Progenitor cell of endocrine pancreas (in vitro differentiated cells): ENCODE measurements at regions not wholly inside any gene's neighbourhood (a gene's known extent, or its start where the extent isn't known, plus 50 kb on each side); places are given as distances from the start of the nearest gene placed in this dataset.
"Not testable (repeated sequence)": the region's sequence is repeated elsewhere in the genome, so short reads cannot be mapped to it uniquely, and the experiment has no call there.

ENCODE experiments used
- DNase-seq: peaks from one replicate; pipeline ENCODE4 v3.0.0; 2021; ENCODE audit warnings: low spot score; ENCODE audit not compliant: unreplicated experiment
- H3K27ac Mint-ChIP-seq: 2 replicates; pipeline ENCODE4 v1.8.0; 2021; ENCODE audit warnings: mild to moderate bottlenecking, moderate library complexity, mixed read lengths
- H3K27me3 Mint-ChIP-seq: 2 replicates; pipeline ENCODE4 v1.8.0; 2021; ENCODE audit warnings: mixed read lengths
- H3K36me3 Mint-ChIP-seq: 2 replicates; pipeline ENCODE4 v1.8.0; 2022; ENCODE audit warnings: mixed read lengths; ENCODE audit not compliant: insufficient read depth
- H3K4me1 Mint-ChIP-seq: 2 replicates; pipeline ENCODE4 v1.8.0; 2021; ENCODE audit warnings: low read depth, mixed read lengths
- H3K4me3 Mint-ChIP-seq: 2 replicates; pipeline ENCODE4 v1.8.0; 2021; ENCODE audit warnings: low read depth, mild to moderate bottlenecking, moderate library complexity, mixed read lengths
- H3K9me3 Mint-ChIP-seq: 2 replicates; pipeline ENCODE4 v1.8.0; 2021; ENCODE audit warnings: low read depth, mixed read lengths
- TF ChIP-seq, protein P1 (sequence below): fragments of 200-600 bp; sonication (generic); IDR thresholded peaks from one replicate; pipeline ENCODE4 v1.5.0; 2021; ENCODE audit warnings: antibody characterized with exemption, mild to moderate bottlenecking; ENCODE audit not compliant: unreplicated experiment

- Mint-ChIP-seq H3K4me1 (no peaks in the 10 kb centered on the region), H3K4me3 (no peak overlapping the region), H3K9me3 (peaks cover 15% of the 10 kb centered on the region), H3K27me3 (no peaks in the 10 kb centered on the region), H3K36me3 (peaks cover 6% of the 10 kb centered on the region), H3K27ac (no peak overlapping the region)
- no peak for DNase-seq
- TF ChIP-seq, protein P1, sequence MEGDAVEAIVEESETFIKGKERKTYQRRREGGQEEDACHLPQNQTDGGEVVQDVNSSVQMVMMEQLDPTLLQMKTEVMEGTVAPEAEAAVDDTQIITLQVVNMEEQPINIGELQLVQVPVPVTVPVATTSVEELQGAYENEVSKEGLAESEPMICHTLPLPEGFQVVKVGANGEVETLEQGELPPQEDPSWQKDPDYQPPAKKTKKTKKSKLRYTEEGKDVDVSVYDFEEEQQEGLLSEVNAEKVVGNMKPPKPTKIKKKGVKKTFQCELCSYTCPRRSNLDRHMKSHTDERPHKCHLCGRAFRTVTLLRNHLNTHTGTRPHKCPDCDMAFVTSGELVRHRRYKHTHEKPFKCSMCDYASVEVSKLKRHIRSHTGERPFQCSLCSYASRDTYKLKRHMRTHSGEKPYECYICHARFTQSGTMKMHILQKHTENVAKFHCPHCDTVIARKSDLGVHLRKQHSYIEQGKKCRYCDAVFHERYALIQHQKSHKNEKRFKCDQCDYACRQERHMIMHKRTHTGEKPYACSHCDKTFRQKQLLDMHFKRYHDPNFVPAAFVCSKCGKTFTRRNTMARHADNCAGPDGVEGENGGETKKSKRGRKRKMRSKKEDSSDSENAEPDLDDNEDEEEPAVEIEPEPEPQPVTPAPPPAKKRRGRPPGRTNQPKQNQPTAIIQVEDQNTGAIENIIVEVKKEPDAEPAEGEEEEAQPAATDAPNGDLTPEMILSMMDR: no peak
These were observed 579.2 kb downstream of the EPM2A start for GRCh38 chr6:145155873-145156782.

GRCh38 chr6:145158636-145159035 is 576.7 kb downstream of the EPM2A start:
- H3K4me3 Mint-ChIP-seq, H3K36me3 Mint-ChIP-seq, H3K4me1 Mint-ChIP-seq, DNase-seq, H3K27ac Mint-ChIP-seq, H3K27me3 Mint-ChIP-seq: not testable (repeated sequence)
- peaks cover 15% of the 10 kb centered on the region for H3K9me3 Mint-ChIP-seq

GRCh38 chr6:145159921-145160320 is 575.4 kb downstream of the EPM2A start:
- no peaks in the 10 kb centered on the region for H3K4me1 Mint-ChIP-seq
- peaks cover 6% of the 10 kb centered on the region for H3K36me3 Mint-ChIP-seq
- no peak overlapping the region for H3K4me3 Mint-ChIP-seq
- no peak for DNase-seq
- peaks cover 15% of the 10 kb centered on the region for H3K9me3 Mint-ChIP-seq
- TF ChIP-seq, protein P1: no peak
- no peak overlapping the region for H3K27ac Mint-ChIP-seq
- H3K27me3 Mint-ChIP-seq: no peaks in the 10 kb centered on the region

DNA sequence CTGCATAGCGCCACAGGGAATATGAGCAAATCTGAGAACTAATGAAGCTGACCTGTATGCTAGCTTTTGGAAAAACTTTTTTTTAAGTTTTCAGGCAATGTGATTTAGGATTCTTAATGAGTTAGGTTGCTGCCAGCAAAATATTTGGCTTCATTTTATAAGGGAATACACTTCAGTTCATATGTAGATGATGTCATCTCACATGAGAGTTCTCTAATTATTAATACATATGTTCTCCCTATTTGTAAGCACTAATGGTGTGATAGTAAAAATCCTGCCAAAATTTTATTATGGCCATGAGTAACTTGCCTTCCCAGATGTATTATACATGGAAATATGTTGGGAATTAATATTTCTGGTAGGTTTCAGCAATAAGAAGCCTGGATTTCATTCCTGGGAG is 573.8 kb downstream of the EPM2A start:
- DNase-seq: no peak
- Mint-ChIP-seq H3K36me3 (peaks cover 6% of the 10 kb centered on the region), H3K27ac (no peak overlapping the region), H3K4me1 (no peaks in the 10 kb centered on the region), H3K4me3 (no peak overlapping the region), H3K9me3 (peaks cover 15% of the 10 kb centered on the region), H3K27me3 (no peaks in the 10 kb centered on the region)
- TF ChIP-seq, protein P1: no peak

DNA sequence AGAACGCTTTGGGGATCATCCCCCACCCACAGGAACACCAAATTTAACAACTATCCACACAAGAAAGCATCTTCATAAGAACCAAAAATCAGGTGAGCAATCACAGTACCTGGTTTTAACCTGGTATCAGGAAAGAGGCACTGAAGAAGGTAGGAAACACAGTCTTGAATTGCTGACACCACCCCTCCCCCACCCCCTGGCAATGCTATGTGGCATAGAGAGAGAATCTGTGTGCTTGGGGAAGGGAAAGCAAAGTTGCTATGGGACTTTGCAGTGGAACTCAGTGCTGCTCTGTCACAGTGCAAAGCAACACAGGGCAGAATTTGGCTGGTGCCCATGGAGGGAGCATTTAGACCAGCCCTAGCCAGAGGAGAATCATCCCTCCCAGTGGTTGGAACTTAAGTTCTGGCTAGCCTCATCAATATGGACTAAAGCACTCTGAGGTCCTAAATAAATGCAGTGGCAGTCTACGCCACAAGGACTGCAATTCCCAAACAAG is 565.5 kb downstream of the EPM2A start:
- no peak for DNase-seq
- TF ChIP-seq, protein P1: no peak
- Mint-ChIP-seq H3K27me3 (no peaks in the 10 kb centered on the region), H3K36me3 (no peaks in the 10 kb centered on the region), H3K27ac (no peak overlapping the region), H3K4me1 (peaks cover 16% of the 10 kb centered on the region), H3K4me3 (no peak overlapping the region), H3K9me3 (no peaks in the 10 kb centered on the region)

DNA sequence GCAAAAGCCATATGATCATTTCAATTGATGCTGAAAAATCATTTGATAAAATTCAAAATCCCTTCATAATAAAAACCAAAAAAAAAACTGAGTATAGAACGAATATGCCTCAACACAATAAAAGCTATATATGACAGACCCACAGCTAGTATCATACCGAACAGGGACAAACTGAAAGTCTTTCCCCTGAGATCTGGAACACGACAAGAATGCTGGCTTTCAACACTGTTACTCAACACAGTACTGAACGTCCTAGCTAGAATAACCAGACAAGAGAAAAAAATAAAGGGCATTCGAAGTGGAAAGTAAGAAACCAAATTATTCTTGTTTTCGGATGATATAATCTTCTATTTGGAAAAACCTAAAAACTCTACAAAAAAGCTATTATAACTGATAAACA is 559.9 kb downstream of the EPM2A start:
- Mint-ChIP-seq H3K9me3 (peaks cover 25% of the 10 kb centered on the region), H3K4me1 (peaks cover 1% of the 10 kb centered on the region), H3K27ac (no peak overlapping the region), H3K4me3 (no peak overlapping the region), H3K36me3 (peaks cover 4% of the 10 kb centered on the region), H3K27me3 (no peaks in the 10 kb centered on the region)
- TF ChIP-seq, protein P1: no peak
- DNase-seq: no peak
